SH-SY5Y (cell line): ENCODE measurements at regions not wholly inside any gene's neighbourhood (a gene's known extent, or its start where the extent isn't known, plus 50 kb on each side); places are given as distances from the start of the nearest gene placed in this dataset.

ENCODE experiments used
- GATA2 ChIP-seq: IDR thresholded peaks from 2 replicates; pipeline ENCODE4 v1.6.1; 2011; ENCODE audit warnings: mild to moderate bottlenecking, low read depth, low read length
- GATA3 ChIP-seq: IDR thresholded peaks from 2 replicates; pipeline ENCODE4 v1.6.1; 2011; ENCODE audit warnings: low read depth, mild to moderate bottlenecking, low read length, moderate library complexity

DNA sequence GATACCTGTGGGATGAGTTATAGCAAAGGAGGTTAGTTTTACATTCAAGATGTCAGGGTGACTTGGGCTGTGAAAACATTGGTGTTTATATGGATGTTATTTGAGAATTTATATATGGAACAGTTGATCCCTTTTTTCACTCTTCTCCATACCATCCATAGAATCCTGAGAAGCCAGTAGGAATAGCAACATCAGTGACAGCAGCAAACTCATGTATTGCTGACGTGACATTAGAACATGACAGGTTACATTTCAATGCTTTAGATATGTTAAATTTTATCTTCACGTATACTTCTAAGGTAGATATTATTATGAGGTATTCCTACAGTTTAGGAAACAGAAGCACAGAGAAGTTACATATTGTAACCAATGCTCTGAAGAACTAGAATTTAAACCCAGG lies 745.2 kb upstream of the GCFC2 start:
- TF ChIP-seq GATA2 (no peak), GATA3 (no peak)
